Uterus (tissue), 3 donors: ENCODE measurements at regions not wholly inside any gene's neighbourhood (a gene's known extent, or its start where the extent isn't known, plus 50 kb on each side); places are given as distances from the start of the nearest gene placed in this dataset.

Experiments
- DNase-seq, 2 donors: peaks; one replicate each; pipeline ENCODE4 v3.0.0-alpha.2; 2019 to 2020
- H3K27ac ChIP-seq, 2 donors: fragments of 200-600 bp; sonication (generic); 1 replicate in 1 of 2; 2 replicates in 1 of 2; pipeline ENCODE4 v1.5.1; 2016 to 2018
- H3K27me3 ChIP-seq, 2 donors: fragments of 200-600 bp; sonication (generic); one replicate each; pipeline ENCODE4 v1.5.1; 2018 to 2019; ENCODE audit warnings: control low read depth in 1 of 2
- H3K36me3 ChIP-seq, 2 donors: fragments of 200-600 bp; sonication (generic); one replicate each; pipeline ENCODE4 v1.5.1; 2019; ENCODE audit warnings: control low read depth in 1 of 2
- H3K4me1 ChIP-seq, 2 donors: fragments of 200-600 bp; sonication (generic); one replicate each; pipeline ENCODE4 v1.5.1; 2018 to 2019; ENCODE audit warnings: control low read depth in 1 of 2
- H3K4me3 ChIP-seq, 2 donors: fragments of 200-600 bp; sonication (generic); 1 replicate in 1 of 2; 2 replicates in 1 of 2; pipeline ENCODE4 v1.5.1; 2018 to 2019; ENCODE audit warnings: mild to moderate bottlenecking in 1 of 2
- H3K9me3 ChIP-seq, 2 donors: fragments of 200-600 bp; sonication (generic); one replicate each; pipeline ENCODE4 v1.5.1; 2019; ENCODE audit warnings: control low read depth in 1 of 2
- POLR2A ChIP-seq, 2 donors: fragments of 450-650 bp; IDR thresholded peaks; one replicate each; pipeline ENCODE4 v1.6.1; 2016; ENCODE audit warnings: antibody characterized with exemption in 2 of 2, mild to moderate bottlenecking in 1 of 2, moderate library complexity in 1 of 2
- intact Hi-C: fragments of 100-400 bp; cut with DNase I; formaldehyde crosslinking; loops from one replicate; pipeline ENCODE4 v1.15.1; 2023; ENCODE audit warnings: low total_unique reads
- TF ChIP-seq, protein P1 (sequence below), 4 experiments: fragments of 200-600 bp in 2 of 4; fragments of 450-650 bp in 2 of 4; sonication (generic) in 2 of 4; IDR thresholded peaks; one replicate each; pipeline ENCODE4 v1.5.1; 2016 to 2019; ENCODE audit warnings: antibody characterized with exemption in 4 of 4, mild to moderate bottlenecking in 2 of 4, moderate library complexity in 1 of 4
- donor health status: DM: yes; HTN: yes; CAD: no.

- Histone ChIP-seq H3K27me3 (no peaks in the 10 kb centered on the region), H3K36me3 (no peaks in the 10 kb centered on the region), H3K27ac (peak overlapping the region; percentile 71 to 77), H3K4me1 (peaks cover 0 to 7% of the 10 kb centered on the region in 2 donors), H3K9me3 (no peaks in the 10 kb centered on the region), H3K4me3 (no peak overlapping the region)
- no peak for DNase-seq
- intact Hi-C loops = no loop called here
- TF ChIP-seq, protein P1, sequence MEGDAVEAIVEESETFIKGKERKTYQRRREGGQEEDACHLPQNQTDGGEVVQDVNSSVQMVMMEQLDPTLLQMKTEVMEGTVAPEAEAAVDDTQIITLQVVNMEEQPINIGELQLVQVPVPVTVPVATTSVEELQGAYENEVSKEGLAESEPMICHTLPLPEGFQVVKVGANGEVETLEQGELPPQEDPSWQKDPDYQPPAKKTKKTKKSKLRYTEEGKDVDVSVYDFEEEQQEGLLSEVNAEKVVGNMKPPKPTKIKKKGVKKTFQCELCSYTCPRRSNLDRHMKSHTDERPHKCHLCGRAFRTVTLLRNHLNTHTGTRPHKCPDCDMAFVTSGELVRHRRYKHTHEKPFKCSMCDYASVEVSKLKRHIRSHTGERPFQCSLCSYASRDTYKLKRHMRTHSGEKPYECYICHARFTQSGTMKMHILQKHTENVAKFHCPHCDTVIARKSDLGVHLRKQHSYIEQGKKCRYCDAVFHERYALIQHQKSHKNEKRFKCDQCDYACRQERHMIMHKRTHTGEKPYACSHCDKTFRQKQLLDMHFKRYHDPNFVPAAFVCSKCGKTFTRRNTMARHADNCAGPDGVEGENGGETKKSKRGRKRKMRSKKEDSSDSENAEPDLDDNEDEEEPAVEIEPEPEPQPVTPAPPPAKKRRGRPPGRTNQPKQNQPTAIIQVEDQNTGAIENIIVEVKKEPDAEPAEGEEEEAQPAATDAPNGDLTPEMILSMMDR (IDR thresholded peaks at IDR 0.05) = no peak
- TF ChIP-seq POLR2A (IDR thresholded peaks at IDR 0.05) = no peak
These were observed 86.4 kb upstream of the PTPN1 start for GRCh38 chr20:50423758-50424157.

DNA sequence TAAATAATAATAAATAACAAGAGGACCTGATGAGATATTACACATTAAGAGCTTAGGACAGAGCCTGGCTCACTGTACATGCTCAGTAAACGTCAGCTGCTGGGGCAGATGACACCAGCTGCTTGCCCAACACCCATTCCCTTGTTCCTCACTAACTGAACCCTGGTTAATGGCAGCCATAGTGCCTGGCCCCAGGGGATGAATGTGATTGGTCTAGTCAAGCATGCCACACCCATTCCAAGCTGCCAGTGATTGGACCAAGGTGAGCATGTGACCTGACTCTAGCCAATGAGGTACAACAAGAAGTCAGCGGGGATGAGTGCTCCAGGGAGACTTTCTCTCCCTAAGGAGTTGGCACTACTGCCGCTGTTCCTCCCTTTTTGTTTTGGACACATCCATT lies 85.1 kb upstream of the PTPN1 start:
- TF ChIP-seq, protein P1 (IDR thresholded peaks at IDR 0.05) = no peak
- TF ChIP-seq POLR2A (IDR thresholded peaks at IDR 0.05) = no peak
- no peak for DNase-seq
- H3K27me3 ChIP-seq = no peaks in the 10 kb centered on the region
- H3K4me1 ChIP-seq = peaks cover 0 to 7% of the 10 kb centered on the region in 2 donors
- no peak overlapping the region for H3K27ac ChIP-seq
- no peak overlapping the region for H3K4me3 ChIP-seq
- no peaks in the 10 kb centered on the region for H3K9me3 ChIP-seq
- H3K36me3 ChIP-seq = no peaks in the 10 kb centered on the region
- intact Hi-C loops = no loop called here

- peaks cover 0 to 7% of the 10 kb centered on the region in 2 donors for H3K4me1 ChIP-seq
- peak overlapping the region; percentile 8 to 46 for H3K27ac ChIP-seq
- TF ChIP-seq, protein P1 (IDR thresholded peaks at IDR 0.05) = no peak
- TF ChIP-seq POLR2A (IDR thresholded peaks at IDR 0.05) = no peak
- no peak overlapping the region for H3K4me3 ChIP-seq
- H3K36me3 ChIP-seq = no peaks in the 10 kb centered on the region
- DNase-seq = no peak
- H3K27me3 ChIP-seq = no peaks in the 10 kb centered on the region
- H3K9me3 ChIP-seq = no peaks in the 10 kb centered on the region
- intact Hi-C loops = no loop called here
These were observed 83.1 kb upstream of the PTPN1 start for GRCh38 chr20:50426866-50427718.

GRCh38 chr20:50427719-50428083 lies 82.5 kb upstream of the PTPN1 start:
- Histone ChIP-seq H3K27me3 (no peaks in the 10 kb centered on the region), H3K4me3 (no peak overlapping the region), H3K27ac (peak overlapping the region; percentile 8 to 46), H3K4me1 (peaks cover 0 to 7% of the 10 kb centered on the region in 2 donors), H3K9me3 (no peaks in the 10 kb centered on the region), H3K36me3 (no peaks in the 10 kb centered on the region)
- TF ChIP-seq POLR2A (IDR thresholded peaks at IDR 0.05) = no peak
- TF ChIP-seq, protein P1 (IDR thresholded peaks at IDR 0.05) = no peak
- peak; percentile 51 to 52 for DNase-seq
- intact Hi-C loops = no loop called here

- DNase-seq = no peak
- no peaks in the 10 kb centered on the region for H3K27me3 ChIP-seq
- no peak overlapping the region for H3K4me3 ChIP-seq
- intact Hi-C loops = no loop called here
- no peaks in the 10 kb centered on the region for H3K9me3 ChIP-seq
- peaks cover 0 to 7% of the 10 kb centered on the region in 2 donors for H3K4me1 ChIP-seq
- TF ChIP-seq POLR2A (IDR thresholded peaks at IDR 0.05) = no peak
- TF ChIP-seq, protein P1 (IDR thresholded peaks at IDR 0.05) = no peak
- H3K27ac ChIP-seq = peak overlapping the region in 1 of 2 donors; percentile 46
- no peaks in the 10 kb centered on the region for H3K36me3 ChIP-seq
These were observed 81.9 kb upstream of the PTPN1 start for GRCh38 chr20:50428097-50428828.
